ENCODE measurements at regions not wholly inside any gene's neighbourhood (a gene's known extent, or its start where the extent isn't known, plus 50 kb on each side); places are given as distances from the start of the nearest gene placed in this dataset.

DNA sequence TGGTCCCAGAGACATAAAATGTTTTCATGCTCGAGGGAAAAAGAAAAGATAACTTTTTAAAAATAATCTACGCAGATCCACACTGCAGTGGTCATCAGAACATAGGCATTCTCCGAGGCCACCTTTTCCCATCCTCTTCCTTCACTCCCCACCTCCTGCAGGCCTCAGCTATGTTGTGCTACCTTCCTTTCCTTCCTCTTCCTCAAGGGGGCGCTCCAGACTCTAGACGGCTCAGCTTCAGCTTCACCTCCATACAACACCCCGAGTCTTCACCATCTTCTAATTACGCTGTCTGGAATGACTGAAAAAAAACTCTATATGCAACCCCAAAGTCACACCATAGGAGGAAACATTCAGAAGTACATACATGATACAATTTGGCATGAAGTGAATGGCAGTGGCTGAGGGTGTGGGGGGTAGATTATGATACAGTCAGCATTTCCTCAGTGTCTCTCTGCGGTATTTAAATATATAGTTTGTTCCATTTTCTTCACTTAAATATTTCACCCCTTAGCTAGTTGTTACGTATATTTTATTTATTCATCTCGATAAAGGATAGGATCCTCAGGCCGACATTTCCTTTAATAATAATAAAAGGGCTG, 583.6 kb downstream of the IRS1 start:
- Mint-ChIP-seq H3K9me3 (no peaks in the 10 kb centered on the region), H3K27me3 (no peaks in the 10 kb centered on the region), H3K27ac (no peak overlapping the region), H3K36me3 (no peaks in the 10 kb centered on the region), H3K4me1 (peaks cover 6% of the 10 kb centered on the region), H3K4me3 (no peak overlapping the region)
- ATAC-seq, result peak; percentile 53

DNA sequence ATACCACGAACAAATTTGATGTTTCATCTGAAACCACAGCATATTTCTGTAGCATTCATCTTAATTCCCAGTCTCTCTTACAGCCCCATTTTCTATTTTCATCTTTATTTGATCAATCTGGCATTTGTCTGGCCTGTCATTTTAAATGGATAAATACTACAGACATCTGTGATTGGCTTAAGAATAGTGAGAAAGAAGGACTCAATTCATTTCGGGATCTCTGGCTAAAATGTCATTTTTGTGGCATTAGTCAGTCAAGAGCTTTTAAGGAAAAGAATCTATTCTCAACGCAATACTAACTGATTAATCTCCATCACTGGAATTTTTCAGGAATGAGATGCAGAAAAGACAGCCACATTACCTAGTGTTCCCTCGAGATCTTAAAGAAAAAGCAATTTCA, 585.9 kb downstream of the IRS1 start:
- Mint-ChIP-seq H3K9me3 (no peaks in the 10 kb centered on the region), H3K27ac (no peak overlapping the region), H3K4me3 (no peak overlapping the region), H3K4me1 (peaks cover 6% of the 10 kb centered on the region), H3K36me3 (no peaks in the 10 kb centered on the region), H3K27me3 (no peaks in the 10 kb centered on the region)
- ATAC-seq, result no peak

DNA sequence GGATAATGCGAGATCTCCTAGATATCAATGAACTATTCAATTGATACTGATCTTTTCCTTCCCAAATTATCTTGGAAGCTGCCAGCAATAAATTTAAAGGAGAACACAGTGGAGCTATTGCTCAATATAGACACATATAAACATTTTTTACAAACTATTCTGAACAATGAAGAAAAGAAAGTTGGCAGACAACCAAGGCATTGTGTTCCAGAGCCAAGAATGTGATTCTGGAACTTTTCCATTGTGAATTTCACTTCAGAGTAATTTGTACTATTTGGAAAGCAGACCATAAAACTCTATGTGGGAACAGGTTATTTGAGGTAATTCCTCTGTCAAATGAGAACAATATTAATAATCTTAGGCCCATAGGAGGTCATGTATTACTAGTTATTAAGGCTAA, 588.2 kb downstream of the IRS1 start:
- no peaks in the 10 kb centered on the region for H3K9me3 Mint-ChIP-seq
- peaks cover 6% of the 10 kb centered on the region for H3K4me1 Mint-ChIP-seq

DNA sequence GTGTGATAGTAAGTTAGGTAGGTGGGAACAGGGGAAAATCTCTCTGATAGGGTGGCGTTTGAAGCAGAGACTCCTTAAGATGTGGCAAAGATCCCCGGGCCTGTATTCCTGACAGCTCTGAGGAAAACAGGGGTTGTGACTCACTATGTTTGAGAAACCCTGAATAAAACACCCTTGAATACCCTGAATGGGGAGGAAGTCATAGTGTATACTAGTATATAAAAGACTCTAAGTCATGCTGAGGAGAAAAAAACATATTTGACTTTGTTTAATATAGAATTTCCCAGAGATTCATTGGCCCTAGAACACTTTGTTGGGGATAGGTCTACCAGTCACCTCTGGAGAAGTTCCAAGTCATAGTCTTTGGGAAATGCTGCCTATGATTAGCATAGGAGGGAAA, 590.9 kb downstream of the IRS1 start:
- Mint-ChIP-seq H3K4me1 (no peaks in the 10 kb centered on the region), H3K9me3 (no peaks in the 10 kb centered on the region), H3K4me3 (no peak overlapping the region), H3K36me3 (no peaks in the 10 kb centered on the region), H3K27me3 (peaks cover 11% of the 10 kb centered on the region), H3K27ac (no peak overlapping the region)
- ATAC-seq, result no peak

More for the DNA sequence above, 588.2 kb downstream of the IRS1 start:
- H3K4me3 Mint-ChIP-seq, result no peak overlapping the region
- H3K27me3 Mint-ChIP-seq, result no peaks in the 10 kb centered on the region
- ATAC-seq, result no peak
- no peaks in the 10 kb centered on the region for H3K36me3 Mint-ChIP-seq
- no peak overlapping the region for H3K27ac Mint-ChIP-seq

DNA sequence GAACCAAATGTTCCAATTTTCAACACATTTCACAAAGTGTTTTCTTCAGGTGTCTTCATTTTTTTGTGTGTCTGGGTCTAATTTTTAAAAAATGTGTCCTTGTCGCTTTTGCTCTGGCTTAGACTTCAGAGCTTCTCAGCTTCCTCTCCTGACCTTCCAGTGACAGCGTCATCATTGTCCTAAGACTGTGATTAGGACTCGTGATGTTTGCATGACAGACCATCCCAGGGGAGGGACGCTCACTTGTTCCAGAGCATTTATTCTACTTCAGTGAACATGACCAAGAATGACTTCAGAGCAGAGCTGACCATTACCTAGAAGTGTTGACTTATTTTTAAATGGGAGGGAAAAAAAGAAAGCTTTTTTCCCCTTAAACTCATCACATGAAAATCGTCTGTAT, 591.9 kb downstream of the IRS1 start:
- Mint-ChIP-seq H3K36me3 (no peaks in the 10 kb centered on the region), H3K27me3 (peaks cover 11% of the 10 kb centered on the region), H3K27ac (no peak overlapping the region), H3K4me3 (no peak overlapping the region), H3K9me3 (no peaks in the 10 kb centered on the region), H3K4me1 (no peaks in the 10 kb centered on the region)
- ATAC-seq, result no peak

DNA sequence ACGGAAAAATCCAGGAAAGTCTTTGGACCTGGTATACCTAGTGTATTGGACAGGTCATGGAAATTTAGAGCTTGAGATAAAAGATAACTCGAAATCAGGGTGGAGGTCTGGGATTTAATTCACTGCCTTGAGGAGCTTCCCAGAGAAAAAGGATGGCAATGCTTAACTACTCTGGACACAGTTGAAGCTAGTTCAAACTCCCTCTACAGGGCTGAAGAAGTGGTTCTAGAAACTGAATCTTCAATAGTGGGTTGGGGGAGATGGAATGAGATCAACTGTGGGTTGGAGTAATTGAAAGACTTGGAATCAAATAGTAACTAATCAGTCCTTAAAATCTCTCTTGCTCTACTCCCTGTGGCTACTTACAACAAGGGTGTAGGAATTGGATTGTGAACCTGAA, 600.1 kb downstream of the IRS1 start:
- no peak for ATAC-seq
- no peaks in the 10 kb centered on the region for H3K4me1 Mint-ChIP-seq
- H3K27ac Mint-ChIP-seq, result no peak overlapping the region
- no peaks in the 10 kb centered on the region for H3K36me3 Mint-ChIP-seq
- H3K4me3 Mint-ChIP-seq, result no peak overlapping the region
- H3K9me3 Mint-ChIP-seq, result peaks cover 2% of the 10 kb centered on the region
- H3K27me3 Mint-ChIP-seq, result no peaks in the 10 kb centered on the region

DNA sequence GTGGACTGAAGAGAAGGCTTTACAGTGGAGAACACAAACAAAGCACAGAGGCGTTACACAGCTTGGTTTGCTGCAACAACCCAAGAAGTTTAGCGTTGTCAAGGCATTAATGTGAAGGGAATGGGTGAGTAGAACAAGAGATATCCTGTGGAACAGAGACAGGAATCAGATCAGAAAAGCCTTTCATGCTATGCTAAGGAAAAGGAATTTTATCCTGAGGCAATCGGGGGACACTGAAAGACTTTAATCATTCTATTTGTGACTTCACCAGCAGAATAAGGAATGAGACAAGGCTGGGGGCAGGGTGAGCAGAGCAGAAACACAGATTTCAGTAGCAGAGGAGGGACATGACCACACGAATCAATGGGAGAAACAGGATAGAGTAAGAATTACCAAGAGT, 600.7 kb downstream of the IRS1 start:
- H3K27me3 Mint-ChIP-seq, result no peaks in the 10 kb centered on the region
- H3K9me3 Mint-ChIP-seq, result peaks cover 2% of the 10 kb centered on the region
- H3K36me3 Mint-ChIP-seq, result no peaks in the 10 kb centered on the region
- H3K4me3 Mint-ChIP-seq, result no peak overlapping the region
- no peaks in the 10 kb centered on the region for H3K4me1 Mint-ChIP-seq
- H3K27ac Mint-ChIP-seq, result no peak overlapping the region
- no peak for ATAC-seq

DNA sequence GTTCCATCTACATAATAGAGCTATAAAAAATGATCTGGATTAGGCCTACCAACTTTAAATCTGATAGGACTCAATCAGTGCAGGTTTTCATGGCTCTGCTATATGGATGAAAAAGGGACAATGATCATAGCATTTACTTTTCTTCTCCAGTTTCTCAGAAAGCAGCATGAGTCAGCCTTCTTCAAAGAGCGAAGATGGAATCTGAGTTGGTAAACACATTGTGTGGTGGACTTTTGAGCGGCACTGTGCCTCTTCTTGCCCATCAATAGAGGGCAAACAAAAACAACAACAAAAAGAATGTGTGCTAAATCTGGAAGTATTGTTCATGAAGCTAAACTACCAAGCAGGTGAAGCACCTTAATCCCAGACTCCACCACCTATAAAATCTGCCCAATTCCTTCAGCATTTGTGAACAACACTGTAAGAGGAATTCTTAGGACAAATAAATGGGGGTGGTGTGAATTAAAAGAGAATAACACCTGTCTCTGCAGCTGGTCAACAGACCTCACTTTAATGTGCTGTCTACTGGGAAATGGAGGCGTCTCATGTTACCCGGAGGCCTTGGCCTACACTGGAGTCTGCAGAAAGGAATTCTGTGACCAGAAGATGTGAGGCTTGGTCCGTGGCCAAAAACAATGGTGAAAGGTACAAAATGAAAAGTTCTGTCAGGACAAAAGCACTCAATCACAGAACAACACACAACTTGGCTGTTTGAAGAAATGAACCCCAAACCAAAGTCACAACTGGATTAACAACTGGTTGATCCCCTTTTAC, 609.0 kb downstream of the IRS1 start:
- no peak overlapping the region for H3K4me3 Mint-ChIP-seq
- no peak overlapping the region for H3K27ac Mint-ChIP-seq
- no peaks in the 10 kb centered on the region for H3K36me3 Mint-ChIP-seq
- peaks cover 2% of the 10 kb centered on the region for H3K9me3 Mint-ChIP-seq
- no peaks in the 10 kb centered on the region for H3K27me3 Mint-ChIP-seq
- no peaks in the 10 kb centered on the region for H3K4me1 Mint-ChIP-seq
- ATAC-seq, result no peak

DNA sequence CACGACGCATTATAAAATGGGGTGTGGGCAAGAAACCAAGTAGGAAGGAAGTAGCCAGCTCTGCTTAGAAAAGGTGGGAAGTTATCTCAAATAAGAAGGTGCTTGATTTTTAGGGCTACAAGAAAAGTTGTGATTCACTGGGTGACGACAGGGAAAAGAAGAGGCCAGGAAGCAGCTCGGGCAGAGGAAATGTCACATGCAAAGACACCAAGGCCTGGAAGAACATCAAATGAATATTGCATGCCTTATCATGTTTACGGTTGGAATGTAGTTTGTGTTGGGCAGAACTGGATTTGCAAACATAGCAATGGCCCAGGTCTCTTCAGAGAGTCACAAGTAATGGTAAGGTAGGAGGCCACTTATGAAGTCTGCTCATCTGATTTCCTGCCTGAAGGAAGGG, 610.6 kb downstream of the IRS1 start:
- no peak overlapping the region for H3K4me3 Mint-ChIP-seq
- no peaks in the 10 kb centered on the region for H3K36me3 Mint-ChIP-seq
- no peaks in the 10 kb centered on the region for H3K27me3 Mint-ChIP-seq
- no peak overlapping the region for H3K27ac Mint-ChIP-seq
- ATAC-seq, result no peak
- H3K4me1 Mint-ChIP-seq, result no peaks in the 10 kb centered on the region
- no peaks in the 10 kb centered on the region for H3K9me3 Mint-ChIP-seq

DNA sequence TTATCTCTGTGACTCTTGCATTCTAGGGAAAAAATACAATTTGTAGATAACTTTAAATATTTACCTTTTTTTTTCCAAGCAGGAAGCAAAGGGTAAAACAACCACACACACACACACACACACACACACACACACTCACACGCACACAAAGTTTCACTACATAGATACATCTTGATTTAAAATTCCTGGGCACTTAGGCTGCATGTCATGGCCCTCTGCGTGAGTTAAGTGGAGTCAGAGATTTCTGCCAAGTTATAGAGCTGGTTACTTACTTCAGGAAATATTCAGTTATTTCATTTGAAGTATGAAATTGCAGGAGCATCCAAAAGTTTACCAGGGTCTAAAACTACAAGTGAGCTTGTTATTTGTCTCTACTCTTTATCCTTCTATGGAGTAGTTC, 612.0 kb downstream of the IRS1 start:
- no peak for ATAC-seq
- H3K9me3 Mint-ChIP-seq, result no peaks in the 10 kb centered on the region
- H3K27ac Mint-ChIP-seq, result no peak overlapping the region
- H3K4me3 Mint-ChIP-seq, result no peak overlapping the region
- peaks cover 11% of the 10 kb centered on the region for H3K27me3 Mint-ChIP-seq
- no peaks in the 10 kb centered on the region for H3K36me3 Mint-ChIP-seq
- H3K4me1 Mint-ChIP-seq, result no peaks in the 10 kb centered on the region

DNA sequence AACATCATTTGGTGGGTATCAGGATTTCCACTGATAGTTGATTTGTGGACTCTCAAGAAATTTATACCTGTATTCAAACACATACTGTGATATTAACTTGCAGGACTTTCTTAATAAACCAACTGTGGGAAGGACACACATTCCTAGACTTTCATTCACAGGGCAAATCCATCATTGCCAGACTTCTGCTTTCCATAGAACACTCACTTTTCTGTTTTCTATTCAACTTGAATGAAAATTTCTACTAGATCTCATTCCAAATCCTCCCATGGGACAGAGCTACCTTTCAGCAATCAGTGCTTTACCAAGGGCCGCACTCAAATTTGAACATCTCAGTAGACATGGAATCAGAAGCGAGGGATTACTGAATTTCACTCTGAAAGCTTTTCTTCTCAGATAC, 612.5 kb downstream of the IRS1 start:
- H3K4me3 Mint-ChIP-seq, result no peak overlapping the region
- H3K36me3 Mint-ChIP-seq, result no peaks in the 10 kb centered on the region
- H3K9me3 Mint-ChIP-seq, result no peaks in the 10 kb centered on the region
- ATAC-seq, result no peak
- H3K27me3 Mint-ChIP-seq, result peaks cover 16% of the 10 kb centered on the region
- no peak overlapping the region for H3K27ac Mint-ChIP-seq
- no peaks in the 10 kb centered on the region for H3K4me1 Mint-ChIP-seq

DNA sequence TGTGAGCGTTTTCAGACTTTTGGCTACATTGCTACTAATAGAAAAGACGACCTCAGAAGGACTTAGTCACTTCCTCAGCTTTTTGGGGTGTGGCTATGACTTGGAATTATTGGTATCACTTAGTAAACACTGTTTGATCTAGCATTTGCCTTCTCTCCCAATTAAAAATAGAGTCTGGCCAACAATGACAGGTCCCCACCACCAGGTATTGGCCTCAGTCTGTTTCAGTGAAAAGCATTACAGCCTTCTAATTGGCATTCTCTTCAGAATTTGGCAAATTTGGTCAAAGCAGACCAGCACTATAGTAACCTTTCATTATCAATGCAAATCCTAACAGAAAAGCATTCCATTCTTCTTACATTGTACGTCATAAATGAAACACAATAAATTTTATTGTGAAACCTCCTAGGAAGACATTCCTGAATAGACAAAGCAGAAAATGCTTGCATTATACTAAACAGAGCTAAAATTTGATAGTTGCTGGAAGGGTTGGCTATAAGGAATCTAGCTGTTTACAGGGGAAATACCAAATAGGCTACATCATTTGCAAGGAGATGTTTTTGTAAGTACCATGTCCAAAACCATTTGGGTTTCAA, 613.9 kb downstream of the IRS1 start:
- H3K4me1 Mint-ChIP-seq, result no peaks in the 10 kb centered on the region
- no peak overlapping the region for H3K4me3 Mint-ChIP-seq
- no peaks in the 10 kb centered on the region for H3K36me3 Mint-ChIP-seq
- peaks cover 22% of the 10 kb centered on the region for H3K27me3 Mint-ChIP-seq
- ATAC-seq, result no peak
- no peaks in the 10 kb centered on the region for H3K9me3 Mint-ChIP-seq
- no peak overlapping the region for H3K27ac Mint-ChIP-seq

DNA sequence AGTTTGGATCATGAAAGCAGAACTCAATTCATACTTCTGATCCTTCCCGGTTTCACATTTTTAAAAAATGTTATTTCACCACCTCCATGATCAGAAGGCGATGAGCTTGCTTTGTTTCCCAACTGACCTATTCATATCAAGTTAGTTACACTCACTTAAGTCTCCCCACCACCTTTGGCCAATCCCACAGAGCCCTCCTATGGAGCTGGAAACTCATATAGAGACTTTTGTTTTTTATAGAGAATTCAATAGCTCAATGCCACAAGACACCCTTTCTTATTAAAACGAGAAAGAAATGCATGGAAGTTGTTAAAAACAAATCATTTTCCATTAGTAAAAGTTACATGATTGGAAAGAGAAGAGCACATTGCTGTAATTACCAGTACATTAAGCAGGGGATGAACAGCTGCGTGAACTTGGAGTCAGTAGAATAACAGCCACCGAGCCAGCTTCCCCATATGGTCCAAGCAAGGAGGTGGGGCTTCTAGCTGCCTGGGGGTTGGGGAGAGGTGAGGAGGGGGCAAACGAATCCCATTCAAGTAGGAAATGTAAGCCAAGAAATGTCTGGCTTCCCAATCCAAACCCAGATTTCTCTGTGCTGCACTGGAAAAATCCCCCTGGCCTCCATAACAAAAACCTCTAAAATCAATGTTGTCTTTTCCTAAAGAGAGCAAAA, 614.5 kb downstream of the IRS1 start:
- no peaks in the 10 kb centered on the region for H3K9me3 Mint-ChIP-seq
- H3K36me3 Mint-ChIP-seq, result no peaks in the 10 kb centered on the region
- H3K4me3 Mint-ChIP-seq, result no peak overlapping the region
- peaks cover 22% of the 10 kb centered on the region for H3K27me3 Mint-ChIP-seq
- no peak overlapping the region for H3K27ac Mint-ChIP-seq
- H3K4me1 Mint-ChIP-seq, result no peaks in the 10 kb centered on the region
- ATAC-seq, result no peak

DNA sequence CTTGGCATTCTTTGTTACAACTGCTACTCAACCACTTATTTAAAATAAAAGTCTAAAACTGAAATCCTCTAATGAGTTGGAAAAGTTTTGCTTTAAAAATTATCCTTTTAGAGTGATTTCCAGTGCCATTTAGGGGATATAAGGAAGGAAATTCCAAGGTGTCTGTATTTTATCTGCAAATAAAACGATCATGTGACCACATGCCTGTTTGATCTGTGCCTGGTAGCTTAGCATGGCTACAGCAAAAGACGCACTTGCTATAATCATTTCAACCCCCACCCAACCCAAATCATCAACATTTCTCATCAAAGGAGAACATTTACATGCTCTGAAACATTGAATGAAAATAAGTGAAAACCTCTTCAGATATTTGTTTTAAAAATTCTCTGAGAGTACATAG, 615.1 kb downstream of the IRS1 start:
- Mint-ChIP-seq H3K36me3 (no peaks in the 10 kb centered on the region), H3K27me3 (peaks cover 22% of the 10 kb centered on the region), H3K4me1 (no peaks in the 10 kb centered on the region), H3K9me3 (no peaks in the 10 kb centered on the region), H3K27ac (no peak overlapping the region), H3K4me3 (no peak overlapping the region)
- no peak for ATAC-seq

DNA sequence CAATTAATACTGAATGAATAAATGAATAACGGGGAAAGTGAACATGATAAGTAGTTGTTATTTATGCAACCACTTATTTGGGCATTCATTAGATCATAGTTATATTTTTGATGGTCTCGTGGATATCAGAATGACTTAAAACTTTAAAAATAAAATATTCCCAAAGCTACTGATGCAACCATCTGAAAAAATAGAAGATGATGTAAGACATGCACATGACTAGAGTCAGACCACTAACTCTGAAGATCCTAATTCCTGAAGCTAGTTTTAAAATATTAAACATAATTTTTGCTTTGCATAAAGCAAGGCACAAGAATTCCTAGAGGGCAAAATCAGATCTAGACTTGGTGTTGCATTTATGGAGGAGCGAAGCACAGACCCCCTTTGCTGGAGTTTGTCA, 616.1 kb downstream of the IRS1 start:
- H3K27me3 Mint-ChIP-seq, result peaks cover 22% of the 10 kb centered on the region
- H3K4me1 Mint-ChIP-seq, result no peaks in the 10 kb centered on the region
- H3K9me3 Mint-ChIP-seq, result peaks cover 5% of the 10 kb centered on the region
- H3K4me3 Mint-ChIP-seq, result no peak overlapping the region
- no peak overlapping the region for H3K27ac Mint-ChIP-seq
- no peak for ATAC-seq
- H3K36me3 Mint-ChIP-seq, result no peaks in the 10 kb centered on the region

DNA sequence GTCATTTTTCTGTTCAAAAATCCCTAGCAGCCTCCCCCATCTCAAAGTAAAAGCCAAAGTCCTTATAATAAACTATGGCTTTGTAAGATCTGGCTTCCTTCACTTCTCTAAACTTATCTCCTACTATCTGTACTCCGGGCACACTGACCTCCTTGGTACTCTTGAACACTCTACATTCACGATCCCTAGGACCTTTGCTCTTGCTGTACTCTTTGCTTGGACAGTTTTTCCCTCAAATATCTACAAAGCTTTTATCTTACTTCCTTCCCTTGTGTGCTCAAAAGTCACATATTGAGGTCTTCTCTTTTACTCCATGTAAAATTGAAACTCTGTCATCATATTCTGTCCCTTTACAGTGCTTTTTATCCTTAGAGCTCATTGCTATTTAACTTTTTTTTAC, 616.6 kb downstream of the IRS1 start:
- Mint-ChIP-seq H3K36me3 (no peaks in the 10 kb centered on the region), H3K27me3 (peaks cover 22% of the 10 kb centered on the region), H3K4me3 (no peak overlapping the region), H3K9me3 (peaks cover 8% of the 10 kb centered on the region), H3K27ac (no peak overlapping the region), H3K4me1 (no peaks in the 10 kb centered on the region)
- no peak for ATAC-seq
